ENCODE measurements at regions not wholly inside any gene's neighbourhood (a gene's known extent, or its start where the extent isn't known, plus 50 kb on each side); places are given as distances from the start of the nearest gene placed in this dataset.

GRCh38 chr3:69474186-69474585 lies 88.3 kb upstream of the FRMD4B start:
- TF ChIP-seq NR2C2 (CRISPR knock-in tag; IDR thresholded peaks at IDR 0.05) (no peak), E2F4 (CRISPR knock-in tag; IDR thresholded peaks at IDR 0.05; ENCODE audit: borderline replicate concordance, low read depth) (no peak), MAX (CRISPR knock-in tag; IDR thresholded peaks at IDR 0.05) (no peak), ZNF121 (CRISPR knock-in tag; IDR thresholded peaks at IDR 0.05) (no peak), ERG (CRISPR knock-in tag; IDR thresholded peaks at IDR 0.05) (no peak), FOXJ3 (CRISPR knock-in tag; IDR thresholded peaks at IDR 0.05; ENCODE audit: borderline replicate concordance) (no peak), RELA (CRISPR knock-in tag; IDR thresholded peaks at IDR 0.05; ENCODE audit: borderline replicate concordance) (no peak), AFF4 (CRISPR knock-in tag; IDR thresholded peaks at IDR 0.05; ENCODE audit: borderline replicate concordance) (no peak), JUN (CRISPR knock-in tag; IDR thresholded peaks at IDR 0.05) (no peak), ZMAT4 (CRISPR knock-in tag; IDR thresholded peaks at IDR 0.05) (no peak), CBFB (CRISPR knock-in tag; IDR thresholded peaks at IDR 0.05; ENCODE audit: low read depth) (no peak), ETV6 (CRISPR knock-in tag; IDR thresholded peaks at IDR 0.05) (no peak), MYBL2 (CRISPR knock-in tag; IDR thresholded peaks at IDR 0.05) (no peak), ATF3 (CRISPR knock-in tag; conservative IDR thresholded peaks at IDR 0.05) (no peak), ZSCAN18 (CRISPR knock-in tag; IDR thresholded peaks at IDR 0.05) (no peak)
- Mint-ChIP-seq H3K36me3 (peaks cover 4% of the 10 kb centered on the region; the same call in 1 of the 2 replicates), H3K27me3 (ENCODE audit: low read depth) (peaks cover 3% of the 10 kb centered on the region; the same call in 1 of the 2 replicates), H3K9me3 (peaks cover 6% of the 10 kb centered on the region), H3K4me1 (no peaks in the 10 kb centered on the region), H3K4me3 (no peak overlapping the region), H3K27ac (no peak overlapping the region)
- DNase-seq (ENCODE audit: low spot score) (no peak), ATAC-seq (no peak)
- CTCF ChIA-PET: no interaction called here
- POLR2A ChIA-PET: no interaction called here

GRCh38 chr3:69472093-69472492 lies 86.2 kb upstream of the FRMD4B start:
- Mint-ChIP-seq H3K36me3 (no peaks in the 10 kb centered on the region), H3K4me1 (no peaks in the 10 kb centered on the region), H3K9me3 (no peaks in the 10 kb centered on the region), H3K27me3 (ENCODE audit: low read depth) (no peaks in the 10 kb centered on the region), H3K4me3 (no peak overlapping the region), H3K27ac (no peak overlapping the region)
- POLR2A ChIA-PET: interaction anchor here (0.6 kb wide), 1 partner anchor 188 kb away, joined by 3 read pairs; no protein-coding TSS in a partner anchor
- ATAC-seq (no peak), DNase-seq (ENCODE audit: low spot score) (no peak)
- CTCF ChIA-PET: no interaction called here
- TF ChIP-seq ELF4 (CRISPR knock-in tag; IDR thresholded peaks at IDR 0.05; ENCODE audit: low read depth): no peak
- TF ChIP-seq ZNF232 (CRISPR knock-in tag; IDR thresholded peaks at IDR 0.05): no peak
- TF ChIP-seq AR (CRISPR knock-in tag; IDR thresholded peaks at IDR 0.05): no peak
- TF ChIP-seq GABPB1 (CRISPR knock-in tag; IDR thresholded peaks at IDR 0.05): no peak
- TF ChIP-seq NFATC4 (CRISPR knock-in tag; IDR thresholded peaks at IDR 0.05): no peak
- no peak for TF ChIP-seq TCF7 (CRISPR knock-in tag; IDR thresholded peaks at IDR 0.05; ENCODE audit: low read depth)
- TF ChIP-seq IRF1 (CRISPR knock-in tag; IDR thresholded peaks at IDR 0.05): no peak
- TF ChIP-seq ZNF263 (CRISPR knock-in tag; IDR thresholded peaks at IDR 0.05; ENCODE audit: low read depth): no peak
- TF ChIP-seq SOX15 (CRISPR knock-in tag; IDR thresholded peaks at IDR 0.05): no peak

All from WTC11 (cell line).